GM21737 (cell line): ENCODE measurements at regions not wholly inside any gene's neighbourhood (a gene's known extent, or its start where the extent isn't known, plus 50 kb on each side); places are given as distances from the start of the nearest gene placed in this dataset.
"Not testable (repeated sequence)": the region's sequence is repeated elsewhere in the genome, so short reads cannot be mapped to it uniquely, and the experiment has no call there.

Experiments used
- ATAC-seq: cut with Tn5 transposase; IDR thresholded peaks from one replicate; pipeline ENCODE4 v1.9.1; 2021; ENCODE audit warnings: mild to moderate bottlenecking, moderate library complexity; ENCODE audit not compliant: unreplicated experiment

DNA sequence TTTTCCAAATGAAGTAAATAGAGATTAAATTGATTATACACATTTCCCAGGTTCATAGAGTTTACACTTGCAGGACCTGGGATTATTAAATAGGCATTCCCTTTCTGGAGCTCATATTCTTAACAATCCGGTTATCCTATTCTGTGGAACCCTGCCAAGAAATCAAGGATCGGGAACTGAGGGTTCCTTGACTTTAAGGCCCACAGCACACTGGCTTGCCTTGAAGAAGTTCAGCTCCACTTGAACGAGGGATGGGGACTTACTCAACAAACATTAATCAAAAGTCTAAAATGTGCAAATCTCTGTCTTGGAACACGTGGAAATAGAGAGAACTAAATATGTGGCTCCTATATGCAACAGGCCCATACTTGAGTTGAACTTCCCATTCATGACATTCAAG, 142.3 kb upstream of the RGPD4 start:
- no peak for ATAC-seq

DNA sequence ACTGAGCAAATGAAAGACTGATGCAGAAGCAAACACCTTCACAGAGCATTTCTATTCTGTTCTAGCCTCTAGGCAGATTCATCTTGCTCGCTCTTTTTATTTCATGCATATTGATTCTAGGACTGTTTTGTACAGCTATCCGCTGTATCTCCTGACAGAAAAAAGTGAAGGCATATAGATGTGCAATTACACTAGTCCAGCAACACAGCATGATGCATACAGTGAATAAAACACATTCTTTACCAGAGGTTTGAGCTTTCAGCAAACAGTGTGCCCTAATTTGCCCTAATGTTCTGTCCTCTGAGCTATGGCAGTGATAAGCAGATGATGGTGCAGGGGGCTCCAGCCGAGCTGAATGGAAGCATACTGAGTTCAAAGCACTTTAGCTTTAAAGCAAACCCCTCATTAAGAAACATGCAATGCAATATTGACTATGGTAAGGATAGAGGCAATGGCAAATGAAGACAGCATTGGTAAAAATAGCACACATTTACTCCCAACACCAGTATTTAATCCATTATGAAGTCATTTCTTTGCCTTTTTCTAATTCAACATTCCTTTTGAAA, 141.2 kb upstream of the RGPD4 start:
- no peak for ATAC-seq

GRCh38 chr2:107687073-107687472, 139.6 kb upstream of the RGPD4 start:
- no peak for ATAC-seq

DNA sequence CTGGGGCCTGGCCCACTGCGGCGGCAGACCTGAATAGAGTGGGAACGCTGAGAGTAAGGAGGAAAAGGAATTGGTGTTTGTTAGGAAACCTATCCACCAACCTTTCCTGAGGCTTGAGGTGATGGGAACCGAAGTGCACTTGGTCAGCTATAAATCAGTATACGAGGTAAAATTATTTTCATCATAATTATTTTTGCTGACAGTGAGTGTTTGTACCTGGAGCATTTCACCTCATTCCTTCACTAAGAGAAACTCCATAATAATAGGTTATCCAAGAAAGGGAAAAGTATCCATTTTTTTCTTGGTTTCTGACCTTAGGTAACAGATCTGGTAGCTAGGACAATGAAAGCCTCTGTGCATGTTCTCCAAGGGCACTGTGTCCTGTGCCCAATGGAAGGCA, 138.6 kb upstream of the RGPD4 start:
- no peak for ATAC-seq

DNA sequence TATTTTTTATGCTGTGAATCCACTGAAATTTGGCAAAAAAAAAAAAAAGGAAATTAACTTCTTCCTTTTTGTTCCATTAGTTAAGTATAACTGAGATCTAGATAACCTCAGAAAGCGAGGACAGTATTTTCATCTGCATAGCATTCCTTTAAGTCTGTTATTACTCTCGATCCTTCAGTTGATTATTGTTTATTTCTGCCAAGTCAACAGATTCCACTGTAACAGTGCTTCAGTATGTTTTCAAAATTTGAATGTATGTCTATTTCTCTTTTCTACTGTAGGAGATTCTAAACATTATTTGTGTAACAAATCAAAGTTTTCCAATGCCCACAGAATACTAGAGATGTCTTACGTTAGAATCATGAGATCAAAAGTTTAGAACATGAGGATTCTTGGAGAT, 133.1 kb upstream of the RGPD4 start:
- no peak for ATAC-seq

- ATAC-seq, result no peak
Measured at GRCh38 chr2:107694667-107695066, 132.0 kb upstream of the RGPD4 start.

GRCh38 chr2:107697385-107697784, 129.3 kb upstream of the RGPD4 start:
- ATAC-seq, result no peak

- ATAC-seq, result no peak
Measured at GRCh38 chr2:107698861-107699260, 127.8 kb upstream of the RGPD4 start.

GRCh38 chr2:107700073-107700472, 126.6 kb upstream of the RGPD4 start:
- no peak for ATAC-seq

DNA sequence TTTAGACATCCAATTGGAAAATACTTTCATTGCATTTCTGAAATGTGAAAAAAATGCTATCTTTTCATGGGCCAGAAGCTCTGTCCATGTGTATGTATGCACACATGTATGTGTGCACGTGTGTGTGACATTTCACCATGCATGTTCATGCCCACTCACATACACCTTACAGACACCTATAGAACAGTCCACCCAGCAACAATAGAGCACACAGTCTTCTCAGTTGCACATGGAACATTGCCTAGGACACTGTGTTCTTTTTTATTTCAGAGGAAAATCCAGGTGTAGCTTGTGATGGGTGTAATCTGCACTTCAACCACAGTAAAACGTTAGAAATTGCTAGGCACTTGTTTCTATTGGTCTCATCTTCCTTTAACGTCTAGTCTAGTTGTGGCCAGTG, 114.8 kb upstream of the RGPD4 start:
- no peak for ATAC-seq

- ATAC-seq, result peak; percentile 57
Measured at GRCh38 chr2:107712857-107713256, 113.8 kb upstream of the RGPD4 start.

GRCh38 chr2:107717661-107718060, 109.0 kb upstream of the RGPD4 start:
- no peak for ATAC-seq

DNA sequence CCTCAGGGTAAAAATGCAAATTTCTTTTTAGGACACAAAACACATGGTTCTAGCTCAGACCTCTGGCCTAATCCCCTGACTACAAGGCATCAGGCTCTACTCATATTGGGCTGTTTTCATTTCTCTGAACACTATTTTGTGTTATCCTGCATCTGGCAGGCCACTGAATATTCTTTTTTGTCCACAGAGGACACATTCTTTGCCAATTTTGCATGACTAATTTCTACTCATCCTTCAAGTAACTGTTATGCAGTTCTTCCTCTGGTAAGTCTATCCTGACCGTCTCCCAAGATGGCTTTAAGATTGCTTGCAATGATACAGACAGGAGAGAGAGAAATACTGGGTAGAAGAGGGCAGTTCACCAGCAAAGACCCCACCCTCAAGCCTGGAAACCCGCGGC, 107.6 kb upstream of the RGPD4 start:
- ATAC-seq, result no peak

- no peak for ATAC-seq
Measured at GRCh38 chr2:107719836-107720235, 106.9 kb upstream of the RGPD4 start.

- ATAC-seq, result no peak
Measured at GRCh38 chr2:107721178-107721577, 105.5 kb upstream of the RGPD4 start.

DNA sequence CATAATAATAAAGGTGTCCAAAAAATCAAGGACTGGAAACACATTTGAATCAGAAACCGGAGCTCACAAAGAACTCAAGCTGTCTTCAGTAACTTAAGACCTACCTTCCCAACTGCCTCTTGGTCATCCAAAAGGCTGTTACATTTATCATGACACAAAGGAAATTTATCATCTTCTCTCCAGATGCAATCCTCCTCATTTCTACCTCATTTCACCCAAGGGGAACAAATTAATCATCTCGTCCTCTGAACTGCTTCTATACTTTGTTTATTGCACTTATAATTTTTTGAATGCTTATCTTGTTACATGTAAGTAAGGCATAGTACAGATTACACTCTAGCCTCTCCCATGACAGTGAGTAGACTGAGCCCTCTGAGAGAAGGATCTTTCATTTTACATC, 105.1 kb upstream of the RGPD4 start:
- no peak for ATAC-seq

DNA sequence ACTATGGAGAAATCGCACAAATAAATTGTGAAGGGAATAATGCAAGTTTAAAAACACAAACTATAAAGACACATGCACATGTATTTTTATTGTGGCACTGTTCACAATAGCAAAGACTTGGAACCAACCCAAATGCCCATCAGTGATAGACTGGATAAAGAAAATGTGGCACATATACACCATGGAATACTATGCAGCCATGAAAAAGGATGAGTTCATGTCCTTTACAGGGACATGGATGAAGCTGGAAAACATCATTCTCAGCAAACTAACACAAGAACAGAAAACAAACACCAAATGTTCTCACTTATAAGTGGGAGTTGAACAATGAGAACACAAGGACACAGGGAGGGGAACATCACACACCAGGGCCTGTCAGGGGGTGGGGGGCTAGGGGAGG, 100.9 kb upstream of the RGPD4 start:
- not testable (repeated sequence) for ATAC-seq

GRCh38 chr2:107727318-107727717, 99.4 kb upstream of the RGPD4 start:
- ATAC-seq, result no peak

DNA sequence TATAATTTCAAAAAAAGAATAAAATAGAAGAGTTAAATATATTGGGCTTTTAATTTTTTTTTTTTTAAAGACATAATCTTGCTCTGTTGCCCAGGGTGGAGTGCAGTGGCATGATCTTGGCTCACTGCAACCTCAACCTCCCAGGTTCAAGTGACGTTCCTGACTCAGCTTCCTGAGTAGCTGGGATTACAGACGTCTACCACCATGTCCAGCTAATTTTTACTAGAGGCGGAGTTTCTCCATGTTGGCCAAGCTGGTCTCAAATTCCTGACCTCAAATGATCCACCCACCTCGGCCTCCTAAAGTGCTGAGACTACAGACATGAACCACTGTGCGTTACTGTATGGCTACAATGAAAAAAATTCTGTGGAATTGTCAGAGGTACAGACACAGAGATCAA, 98.1 kb upstream of the RGPD4 start:
- no peak for ATAC-seq

DNA sequence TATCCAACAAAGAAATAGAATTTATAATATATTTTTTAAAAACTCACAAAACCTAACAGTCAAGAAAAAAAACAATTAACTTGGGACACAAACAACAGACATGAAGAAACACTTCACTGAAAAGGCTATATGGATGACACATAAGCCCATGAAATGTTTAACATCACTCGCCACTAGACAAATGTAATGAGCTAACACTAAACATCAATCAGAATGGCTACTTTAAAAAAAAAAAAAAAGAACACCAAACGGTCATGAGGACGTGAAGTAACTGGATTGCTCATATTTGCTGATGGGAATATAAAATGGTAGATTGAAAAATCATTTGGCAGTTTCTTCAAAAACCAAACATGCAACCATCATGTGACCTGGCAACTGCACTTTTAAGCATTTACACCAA, 97.3 kb upstream of the RGPD4 start:
- no peak for ATAC-seq

DNA sequence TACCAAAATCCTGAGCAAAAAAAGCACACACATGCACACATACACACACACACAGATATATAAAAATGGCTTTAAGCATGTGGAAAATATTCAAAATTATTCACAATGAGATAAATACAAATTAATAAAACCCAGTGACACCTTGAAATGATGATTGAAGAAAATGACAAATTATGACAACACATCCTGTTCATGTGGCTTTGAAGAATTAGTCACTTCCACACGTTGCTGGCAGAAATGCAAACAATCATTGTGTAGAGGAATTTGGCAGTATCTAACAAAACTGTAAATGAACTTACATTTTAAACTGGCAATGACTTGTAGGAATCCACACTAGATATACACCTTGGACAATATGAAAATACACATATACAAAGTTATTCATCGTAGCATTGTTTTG, 95.8 kb upstream of the RGPD4 start:
- ATAC-seq, result no peak

DNA sequence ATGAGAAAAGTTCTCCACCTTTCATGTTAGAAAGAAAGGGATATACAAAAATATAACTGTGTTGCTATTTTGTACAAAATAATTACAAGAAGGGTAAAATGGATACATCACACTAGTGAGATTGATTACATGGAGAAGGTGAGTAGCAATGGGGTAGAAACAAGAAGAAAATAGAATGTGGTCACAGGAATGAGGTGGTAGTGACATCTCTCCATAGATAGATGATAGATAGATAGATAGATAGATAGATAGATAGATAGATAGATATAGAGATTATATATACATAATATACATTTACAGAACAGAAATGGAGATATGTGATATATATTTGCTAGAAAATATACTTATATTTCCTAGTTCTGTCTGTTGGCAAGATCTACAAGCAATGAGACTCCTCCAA, 95.3 kb upstream of the RGPD4 start:
- ATAC-seq, result no peak

- ATAC-seq, result no peak
Measured at GRCh38 chr2:107735201-107735600, 91.5 kb upstream of the RGPD4 start.

DNA sequence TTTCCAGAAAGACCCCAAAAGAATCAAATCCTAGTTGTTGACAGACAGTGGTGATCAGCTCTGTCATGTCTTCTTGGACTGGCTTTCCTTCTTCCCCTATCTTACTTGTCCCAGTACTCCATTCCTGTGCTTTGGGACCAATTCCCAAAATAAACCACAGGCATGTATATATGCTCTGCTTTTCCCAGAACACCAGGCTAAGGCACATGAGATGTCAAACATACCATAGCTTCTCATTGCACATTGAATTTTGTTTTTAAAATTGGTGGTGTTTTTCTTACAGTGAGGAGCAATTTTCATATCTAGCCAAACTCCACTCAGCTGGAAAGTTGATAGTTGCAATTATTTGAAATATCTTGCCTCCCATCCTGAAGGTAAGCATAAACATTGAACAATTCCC, 88.9 kb upstream of the RGPD4 start:
- ATAC-seq, result no peak
